GM08714 (cell line): ENCODE measurements at regions not wholly inside any gene's neighbourhood (a gene's known extent, or its start where the extent isn't known, plus 50 kb on each side); places are given as distances from the start of the nearest gene placed in this dataset.
"Not testable (repeated sequence)": the region's sequence is repeated elsewhere in the genome, so short reads cannot be mapped to it uniquely, and the experiment has no call there.

Experiments
- H3K4me3 ChIP-seq: fragments of 200-500 bp; sonication (Bioruptor generic); 2 replicates; pipeline ENCODE4 v1.5.1; 2014; ENCODE audit warnings: mild to moderate bottlenecking, low read length, inconsistent platforms

DNA sequence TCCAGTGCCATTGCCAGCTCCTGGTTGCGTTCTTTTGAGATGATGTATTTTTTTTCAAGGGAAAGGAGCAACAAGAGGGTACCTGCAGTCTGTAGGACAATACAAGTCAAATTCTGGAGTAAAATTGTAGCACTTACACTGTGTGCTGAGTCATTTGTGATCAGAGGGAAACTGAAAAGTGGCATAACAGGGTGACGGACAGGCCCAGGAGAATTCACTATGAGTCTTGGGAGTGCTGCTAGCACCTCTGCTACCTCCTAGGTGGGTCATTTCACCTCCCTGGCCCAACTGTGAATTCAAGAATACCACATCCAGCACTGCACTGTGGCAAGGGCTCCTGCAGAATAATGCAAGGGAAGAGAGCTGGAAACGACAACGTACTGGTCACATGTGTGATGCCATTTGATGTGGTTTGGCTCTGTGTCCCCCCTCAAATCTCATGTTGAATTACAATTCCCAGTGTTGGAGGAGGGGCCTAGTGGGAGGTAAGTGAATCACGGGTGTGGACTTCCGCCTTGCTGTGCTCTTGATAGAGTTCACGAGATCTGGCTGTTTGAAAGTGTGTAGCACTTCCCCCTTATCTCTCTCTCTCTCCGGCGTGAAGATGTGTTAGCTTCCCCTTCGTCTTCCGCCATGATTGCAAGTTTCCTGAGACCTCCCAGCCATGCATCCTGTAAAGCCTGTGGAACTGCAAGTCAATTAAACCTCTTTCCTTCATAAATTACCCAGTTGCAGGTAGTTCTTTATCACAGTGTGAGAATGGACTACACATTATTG, 261.0 kb downstream of the BCL2L11 start:
- H3K4me3 ChIP-seq = not testable (repeated sequence)

DNA sequence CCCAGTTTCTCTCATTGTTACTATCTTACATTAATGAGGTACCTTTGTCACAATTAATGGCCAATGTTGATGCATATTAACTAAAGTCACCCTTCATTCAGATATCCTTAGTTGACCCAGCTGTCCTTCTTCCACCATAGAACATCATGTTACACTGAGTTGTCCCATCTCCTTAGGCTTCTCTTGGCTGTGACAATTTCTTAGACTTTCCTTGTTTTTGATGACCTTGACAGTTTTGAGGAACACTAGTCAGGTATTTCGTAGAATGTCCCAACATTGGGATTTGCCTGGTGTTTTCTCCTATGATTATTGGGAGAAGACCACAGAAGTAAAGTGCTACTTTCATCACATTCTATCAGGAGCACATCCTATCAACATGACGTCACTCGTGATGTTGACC, 261.8 kb downstream of the BCL2L11 start:
- not testable (repeated sequence) for H3K4me3 ChIP-seq

GRCh38 chr2:111383311-111383710, 262.6 kb downstream of the BCL2L11 start:
- H3K4me3 ChIP-seq = not testable (repeated sequence)

DNA sequence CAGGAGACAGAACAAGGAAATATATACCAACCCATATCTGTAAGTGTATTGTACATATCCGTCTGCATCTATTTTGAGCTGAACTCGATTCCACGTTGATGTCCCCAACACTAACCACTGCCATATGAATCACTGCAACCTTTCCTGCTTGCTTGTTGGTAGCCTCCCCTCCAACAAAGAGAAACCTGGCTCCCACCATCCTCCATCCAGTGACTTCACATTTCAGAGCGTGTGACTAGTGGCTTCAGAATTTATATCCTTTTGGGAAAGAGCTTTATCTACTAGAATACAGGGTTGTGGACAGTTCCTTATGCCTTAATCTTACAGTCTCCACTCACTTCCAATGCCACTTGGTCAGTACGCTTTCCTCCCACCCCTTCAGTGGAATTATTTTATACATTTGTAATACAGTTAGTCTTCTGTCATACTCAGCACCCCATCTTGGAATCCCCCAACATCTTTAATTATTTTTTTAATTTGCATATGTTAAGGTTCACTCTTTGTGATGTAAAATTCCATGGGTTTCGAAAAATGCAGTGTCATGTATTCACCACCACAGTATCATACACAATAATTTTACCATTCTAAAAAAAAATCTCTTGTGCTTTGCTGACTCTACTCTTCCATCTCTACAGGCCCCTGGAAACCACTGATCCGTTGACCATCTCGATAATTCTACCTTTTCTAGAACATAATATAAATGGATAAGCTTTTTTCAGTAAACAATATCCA, 264.7 kb downstream of the BCL2L11 start:
- H3K4me3 ChIP-seq = not testable (repeated sequence)

DNA sequence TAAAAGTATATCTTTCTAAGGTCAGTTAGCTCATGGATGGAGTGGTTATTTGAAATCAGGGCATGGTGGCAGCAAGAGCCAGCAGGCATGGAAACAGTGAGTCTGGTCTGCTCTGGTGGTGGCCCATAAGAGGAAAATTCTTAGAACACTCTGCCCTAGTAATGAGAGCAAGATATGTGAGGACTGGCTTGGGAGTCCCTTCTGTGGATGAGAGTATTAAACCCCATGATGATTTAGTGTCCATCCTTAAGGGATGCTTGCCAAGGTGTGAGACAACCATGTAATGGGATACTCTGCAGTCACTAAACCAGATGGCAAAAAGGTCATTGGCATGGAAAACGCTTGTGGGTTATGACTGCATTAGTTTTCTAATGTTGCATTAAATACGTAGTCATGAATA, 269.9 kb downstream of the BCL2L11 start:
- not testable (repeated sequence) for H3K4me3 ChIP-seq

- not testable (repeated sequence) for H3K4me3 ChIP-seq
These were observed 274.8 kb downstream of the BCL2L11 start for GRCh38 chr2:111395350-111396128.

DNA sequence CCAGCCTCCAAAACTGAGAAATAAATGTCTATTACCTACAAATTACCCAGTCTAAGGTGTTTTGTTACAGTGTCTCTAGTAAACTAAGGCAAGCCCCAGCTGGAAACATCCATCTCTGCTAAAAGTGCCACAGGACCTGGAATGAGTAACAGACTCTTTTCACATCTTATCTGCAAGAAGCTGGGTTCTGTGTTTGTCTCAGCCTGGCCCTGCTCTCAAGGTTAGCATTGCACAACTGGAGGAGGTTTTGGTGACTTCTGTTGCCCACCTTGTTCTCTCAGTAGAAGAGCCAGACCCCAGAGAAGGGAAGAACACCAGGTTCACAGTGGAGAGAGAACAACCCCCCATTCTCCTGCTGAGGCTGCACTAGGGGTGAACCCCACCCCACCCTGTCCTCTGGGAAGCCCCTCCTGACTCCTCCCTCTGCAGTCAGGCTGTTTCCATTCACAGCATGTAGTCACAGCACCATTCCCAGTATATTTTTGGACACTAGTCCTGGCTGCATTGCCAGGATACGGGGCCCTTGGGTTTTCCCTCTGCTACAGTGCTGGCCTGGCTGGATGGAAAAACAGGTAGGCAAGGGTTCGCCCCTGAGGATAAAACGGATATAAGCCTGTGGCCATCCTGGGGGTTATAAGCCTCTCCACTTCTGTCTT, 280.0 kb downstream of the BCL2L11 start:
- not testable (repeated sequence) for H3K4me3 ChIP-seq

DNA sequence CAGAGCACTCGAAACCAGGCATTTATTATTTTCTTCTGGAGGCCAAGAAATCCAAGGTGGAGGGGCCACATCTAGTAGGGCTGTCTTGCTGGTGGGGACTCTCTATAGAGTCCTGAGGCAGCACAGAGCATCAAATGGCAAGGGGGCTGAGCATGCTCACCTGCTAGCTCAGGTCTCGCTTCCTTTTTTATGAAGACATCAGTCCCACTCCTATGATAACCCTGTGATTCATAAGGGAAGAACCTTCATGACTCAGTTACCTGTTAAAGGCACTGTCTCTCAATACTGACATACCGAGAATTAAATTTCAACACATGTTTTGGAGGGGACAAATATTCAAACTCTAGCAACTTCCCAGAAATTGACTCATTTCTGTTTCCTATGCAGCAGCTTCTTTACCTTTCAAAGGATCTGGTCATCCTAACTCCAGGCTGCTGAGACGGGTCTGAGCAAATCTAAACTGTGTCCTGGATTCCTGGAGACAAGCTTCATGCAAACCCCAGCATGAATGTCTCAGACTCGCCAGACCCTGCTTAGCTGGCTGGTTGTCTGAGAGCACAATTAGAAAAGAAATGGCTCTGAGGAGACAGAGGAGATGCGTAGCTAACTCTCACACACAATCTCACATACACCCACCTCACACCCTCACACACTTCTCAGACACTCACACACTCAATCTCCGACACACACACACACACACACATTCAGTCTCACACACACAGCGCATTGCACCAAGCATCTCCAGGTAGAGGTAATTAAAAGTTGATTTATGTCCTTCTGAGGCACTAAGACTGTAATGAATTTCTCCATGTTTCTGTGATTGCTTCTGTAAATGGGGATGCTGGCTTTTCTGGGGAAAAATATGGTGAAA, 280.8 kb downstream of the BCL2L11 start:
- H3K4me3 ChIP-seq = not testable (repeated sequence)

- H3K4me3 ChIP-seq = not testable (repeated sequence)
These were observed 281.7 kb downstream of the BCL2L11 start for GRCh38 chr2:111402450-111402849.

DNA sequence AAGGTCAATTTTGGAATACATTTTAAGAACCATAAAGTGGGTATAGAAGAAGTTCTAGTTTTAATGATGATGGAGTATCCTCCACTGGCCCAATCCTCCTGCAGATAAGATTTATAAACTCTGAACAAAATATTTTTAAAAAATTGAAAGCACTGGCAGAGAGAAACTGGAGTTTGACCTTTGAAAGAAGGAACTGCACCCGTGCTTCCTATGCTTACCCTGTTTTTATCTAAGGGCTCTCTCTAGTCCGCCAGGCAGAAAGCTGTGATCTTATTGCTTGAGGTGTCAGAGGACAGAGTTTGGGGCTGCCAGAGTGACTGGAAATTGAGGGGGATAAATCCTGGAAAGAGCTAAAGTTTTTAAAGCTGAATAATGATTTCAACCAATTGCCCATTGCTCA, 282.6 kb downstream of the BCL2L11 start:
- not testable (repeated sequence) for H3K4me3 ChIP-seq

GRCh38 chr2:111406616-111407015, 285.9 kb downstream of the BCL2L11 start:
- H3K4me3 ChIP-seq = not testable (repeated sequence)

- H3K4me3 ChIP-seq = not testable (repeated sequence)
These were observed 287.0 kb downstream of the BCL2L11 start for GRCh38 chr2:111407632-111408194.

GRCh38 chr2:111410868-111411406, 290.2 kb downstream of the BCL2L11 start:
- not testable (repeated sequence) for H3K4me3 ChIP-seq

DNA sequence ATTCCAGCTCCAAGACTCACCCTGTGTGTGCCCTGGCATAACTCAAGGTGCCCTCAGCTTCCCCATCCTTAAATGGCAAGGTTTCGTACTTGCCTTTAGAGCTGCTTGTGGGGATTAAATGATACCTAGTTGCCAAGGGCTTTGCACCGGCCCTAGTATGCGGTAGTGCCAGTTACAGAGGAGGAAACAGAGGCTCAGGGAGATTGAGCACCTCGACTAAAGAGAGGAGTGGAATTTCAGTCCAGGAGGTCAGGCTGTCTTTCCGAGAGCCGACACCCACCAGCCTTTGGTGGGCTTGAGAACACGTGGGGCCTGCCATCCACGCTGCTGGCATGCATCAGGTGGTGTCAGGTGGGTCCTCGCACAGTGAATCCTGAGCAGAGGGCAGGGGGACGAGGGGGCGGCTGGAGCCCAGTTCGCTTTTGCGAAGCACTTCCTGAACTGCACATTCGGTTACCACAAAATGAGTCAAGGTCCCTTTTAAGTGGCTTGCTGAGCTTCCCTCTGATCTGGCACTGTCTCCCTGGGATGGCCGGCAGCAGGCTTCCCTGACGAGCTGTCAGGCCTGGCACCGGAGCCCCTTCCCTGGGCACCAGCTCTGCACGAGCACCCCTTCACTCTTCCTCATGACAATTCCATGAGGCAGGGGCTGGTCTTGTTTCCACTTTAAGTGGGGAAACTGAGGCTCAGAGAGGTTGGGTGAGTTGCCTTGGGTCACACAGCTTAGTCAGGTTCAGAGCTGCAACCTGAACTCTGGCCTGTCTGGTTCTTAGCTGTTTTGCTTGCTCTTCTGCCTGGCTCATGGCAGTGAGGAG, 291.4 kb downstream of the BCL2L11 start:
- not testable (repeated sequence) for H3K4me3 ChIP-seq

DNA sequence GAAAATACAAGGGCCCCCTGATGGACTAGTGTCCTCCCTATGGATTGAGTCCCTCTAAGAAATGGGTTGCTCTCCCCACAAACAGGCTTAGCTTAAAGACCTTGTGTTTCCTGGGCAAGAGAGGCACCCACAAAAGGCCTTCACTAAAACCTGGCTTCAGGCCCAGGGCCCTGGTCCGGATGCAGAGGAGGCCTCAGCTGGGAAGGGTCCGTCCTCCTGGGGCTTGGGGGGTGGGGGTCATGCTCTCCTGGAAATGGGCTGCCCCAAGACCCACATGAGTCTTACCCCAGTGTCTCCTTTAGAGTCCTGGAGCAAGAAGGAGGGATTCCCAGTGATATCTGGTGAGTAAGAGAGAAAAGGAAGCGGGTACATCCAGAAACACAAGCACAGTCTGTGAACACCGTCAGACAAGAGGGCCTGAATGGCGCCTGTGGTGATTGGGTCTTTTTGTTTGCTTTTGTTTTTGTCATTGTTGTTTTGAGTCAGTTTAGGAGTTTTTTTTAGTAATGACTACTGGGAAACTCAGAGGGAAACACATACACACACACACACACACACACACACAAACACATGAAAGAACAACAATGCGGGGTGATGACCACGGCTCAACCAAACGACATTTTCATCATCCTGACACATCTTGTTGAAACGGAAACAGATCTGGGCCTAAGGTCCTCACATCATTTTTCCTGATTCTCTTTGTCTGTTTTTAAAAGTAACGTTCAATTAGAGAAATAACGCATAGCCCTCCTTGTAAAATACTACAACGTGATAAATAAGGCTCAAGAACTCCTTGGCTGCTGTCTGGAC, 292.3 kb downstream of the BCL2L11 start:
- H3K4me3 ChIP-seq = not testable (repeated sequence)

DNA sequence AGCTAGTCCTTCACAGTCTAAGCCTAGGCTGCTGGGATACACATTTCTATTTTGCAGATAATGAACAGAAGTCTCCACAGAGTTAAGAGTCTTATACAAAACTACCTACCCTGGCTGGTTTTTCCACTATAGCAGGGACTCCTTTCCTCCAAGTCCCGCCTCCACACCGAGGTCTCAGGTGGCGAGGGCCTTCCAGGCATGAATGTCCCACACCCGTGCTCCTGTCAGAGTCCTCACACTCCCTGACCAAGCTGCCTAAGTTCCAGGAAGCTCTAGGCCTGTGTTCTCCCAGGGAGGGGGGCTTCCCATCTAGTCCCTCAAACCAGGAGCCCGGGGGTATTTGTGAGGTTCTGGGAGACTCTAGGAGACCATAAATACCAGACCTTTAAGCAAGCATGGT, 293.2 kb downstream of the BCL2L11 start:
- not testable (repeated sequence) for H3K4me3 ChIP-seq

DNA sequence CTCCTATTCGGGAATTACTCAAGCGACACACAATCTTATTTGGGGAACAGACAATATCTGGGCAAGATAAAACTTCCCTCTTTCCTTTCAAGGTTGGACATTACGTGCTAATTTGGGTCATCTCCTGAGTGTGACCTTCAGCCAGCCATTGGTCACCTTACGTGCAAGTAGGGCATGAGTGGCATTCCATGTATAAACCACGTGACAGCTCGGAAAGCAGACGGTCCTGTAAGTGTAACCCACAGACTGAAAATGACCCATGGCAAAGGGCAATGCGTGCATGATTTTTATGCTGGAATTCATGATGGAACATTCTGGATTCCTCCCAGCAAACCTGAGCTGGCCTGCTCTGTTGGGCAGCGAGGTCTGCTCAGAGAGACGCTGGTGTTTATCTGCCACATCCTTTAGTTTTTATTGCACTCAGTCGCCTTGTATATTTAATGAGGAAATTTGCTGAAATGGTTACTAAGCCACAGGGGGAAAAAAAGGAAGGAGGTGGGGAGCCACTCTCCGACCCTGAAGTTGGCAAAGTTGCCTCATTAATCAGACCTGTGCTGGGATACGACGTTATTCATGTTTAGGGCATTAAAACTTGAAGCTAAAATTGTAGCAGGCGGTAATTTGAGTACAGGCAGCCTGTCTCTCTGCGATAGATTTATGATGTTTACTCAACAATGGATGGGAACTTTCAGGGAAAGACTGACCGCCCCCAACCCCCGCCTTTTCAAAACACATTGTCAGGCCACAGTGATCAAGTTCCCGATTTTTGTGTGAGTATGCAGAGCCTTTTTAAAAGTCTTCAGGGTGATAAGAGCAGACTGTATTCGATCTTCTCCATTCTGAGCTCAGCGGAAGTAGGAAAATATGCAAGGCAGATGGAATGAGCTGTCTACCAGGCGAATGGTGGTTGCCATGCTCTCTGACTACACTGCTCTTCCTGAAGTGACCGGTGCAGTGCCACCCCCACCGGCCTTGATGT, 295.3 kb downstream of the BCL2L11 start:
- H3K4me3 ChIP-seq = not testable (repeated sequence)
